Right ventricle myocardium inferior (tissue), 1 donor: ENCODE measurements at regions not wholly inside any gene's neighbourhood (a gene's known extent, or its start where the extent isn't known, plus 50 kb on each side); places are given as distances from the start of the nearest gene placed in this dataset.
A peak's percentile ranks its signal among the peaks of the same experiment; 100 is the strongest.

Experiments
- ATAC-seq: fragments of 200-7000 bp; cut with Tn5 transposase; one replicate; pipeline ENCODE4 v1.9.1; 2020; ENCODE audit warnings: mild to moderate bottlenecking, moderate library complexity
- DNase-seq: peaks from one replicate; pipeline ENCODE4 v3.0.0; 2021; ENCODE audit errors: missing footprints
- intact Hi-C: fragments of 100-400 bp; cut with DNase I; formaldehyde crosslinking; loops from one replicate; pipeline ENCODE4 v1.11.0; 2022
- donor health status: DM: no; HTN: yes; CAD: no; lungs with severe emphysema.

DNA sequence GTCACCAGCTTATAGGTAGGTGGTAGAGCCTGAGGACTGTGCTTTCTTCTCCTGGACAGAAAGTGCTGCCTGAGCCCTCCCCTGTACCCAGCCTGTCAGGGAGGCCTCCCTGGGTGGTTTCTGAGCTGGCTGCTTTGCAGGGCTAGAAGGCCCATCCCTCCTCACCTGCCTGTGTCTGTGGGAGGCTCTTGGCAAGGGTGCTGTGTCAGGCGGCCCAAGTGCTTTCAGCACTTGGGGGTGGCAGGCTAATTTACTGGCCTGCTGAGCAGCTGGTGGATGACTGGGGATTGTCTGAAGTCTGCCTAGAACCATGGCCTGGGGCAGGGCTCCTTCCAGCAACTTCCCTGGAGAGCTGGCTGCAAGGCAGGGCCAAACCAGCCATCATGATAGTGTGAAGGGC, 139.0 kb upstream of the NAV2 start:
- DNase-seq, result no peak

GRCh38 chr11:19571906-19572305, 140.7 kb upstream of the NAV2 start:
- intact Hi-C loops, result loop anchor here (10.0 kb wide), 1 partner anchor 543 kb away; no protein-coding TSS in a partner anchor
- DNase-seq (no peak), ATAC-seq (no peak)

More for the DNA sequence above, 139.0 kb upstream of the NAV2 start:
- intact Hi-C loops, result loop anchor here (1.0 to 10.0 kb wide), 2 partner anchors 125 to 541 kb away; no protein-coding TSS in a partner anchor
- ATAC-seq, result peak; percentile 85

GRCh38 chr11:19570889-19571288, 141.7 kb upstream of the NAV2 start:
- ATAC-seq (no peak), DNase-seq (no peak)
- intact Hi-C loops, result loop anchor here (10.0 kb wide), 1 partner anchor 544 kb away; no protein-coding TSS in a partner anchor

- no peak for DNase-seq
- ATAC-seq, result no peak
- intact Hi-C loops, result no loop called here
Observed at GRCh38 chr11:19567996-19568395, 144.6 kb upstream of the NAV2 start.

DNA sequence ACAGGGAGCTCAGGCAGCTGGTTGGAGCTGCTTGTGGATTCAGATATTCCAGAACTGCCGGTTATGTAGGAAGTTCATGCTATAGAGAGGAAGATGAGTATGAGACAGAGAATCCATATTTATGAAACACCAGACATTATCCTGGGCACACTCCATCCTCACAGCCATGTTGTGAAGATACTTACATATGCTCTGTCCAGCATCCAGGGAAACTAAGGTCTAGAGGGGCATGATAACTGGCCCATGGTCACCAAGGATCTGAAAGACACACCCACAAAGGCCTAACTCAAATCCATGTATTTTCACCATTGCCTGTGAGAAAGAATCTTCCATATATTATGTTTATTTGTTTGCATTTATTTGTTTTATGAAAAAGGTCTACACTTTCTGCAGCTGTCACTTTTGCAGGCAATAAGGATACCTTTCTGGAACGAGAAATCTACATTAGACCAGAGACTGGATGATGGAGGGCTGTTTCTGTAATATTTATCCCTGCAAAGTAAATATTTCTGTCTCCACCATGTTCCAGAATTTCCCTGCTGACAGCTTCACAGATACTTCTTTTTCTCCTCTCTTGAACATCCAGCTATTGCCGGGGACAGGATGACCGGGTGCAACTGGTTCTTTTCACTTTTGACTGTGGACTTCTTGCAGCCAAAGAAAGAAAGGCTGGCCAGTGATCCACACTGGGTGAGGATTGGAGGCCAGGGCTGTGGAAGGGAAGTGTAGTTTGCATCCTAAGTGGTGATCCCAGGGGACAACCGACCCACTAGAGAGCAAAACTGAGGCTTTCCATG, 145.9 kb upstream of the NAV2 start:
- intact Hi-C loops, result no loop called here
- ATAC-seq (no peak), DNase-seq (no peak)

DNA sequence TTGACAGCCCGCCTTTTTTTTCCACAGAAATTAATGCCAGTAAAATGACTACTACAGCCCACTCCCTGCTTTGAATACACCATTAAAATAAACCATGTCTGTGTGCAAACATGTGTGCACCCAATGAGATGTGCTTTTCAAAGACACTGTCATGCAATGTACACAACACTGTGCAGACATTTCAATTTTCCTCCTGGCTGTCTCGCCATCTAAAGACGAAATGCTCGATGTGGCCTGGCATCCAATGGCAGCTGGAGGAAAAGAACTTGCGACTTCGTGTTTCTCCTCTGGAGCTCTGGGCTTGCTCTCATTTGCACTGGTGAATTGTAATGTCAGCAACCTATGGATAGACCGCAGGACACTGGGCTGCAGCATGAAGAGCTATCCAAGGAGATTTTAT, 147.0 kb upstream of the NAV2 start:
- DNase-seq, result no peak
- intact Hi-C loops, result loop anchor here (2.0 kb wide), 1 partner anchor 235 kb away; no protein-coding TSS in a partner anchor
- no peak for ATAC-seq

DNA sequence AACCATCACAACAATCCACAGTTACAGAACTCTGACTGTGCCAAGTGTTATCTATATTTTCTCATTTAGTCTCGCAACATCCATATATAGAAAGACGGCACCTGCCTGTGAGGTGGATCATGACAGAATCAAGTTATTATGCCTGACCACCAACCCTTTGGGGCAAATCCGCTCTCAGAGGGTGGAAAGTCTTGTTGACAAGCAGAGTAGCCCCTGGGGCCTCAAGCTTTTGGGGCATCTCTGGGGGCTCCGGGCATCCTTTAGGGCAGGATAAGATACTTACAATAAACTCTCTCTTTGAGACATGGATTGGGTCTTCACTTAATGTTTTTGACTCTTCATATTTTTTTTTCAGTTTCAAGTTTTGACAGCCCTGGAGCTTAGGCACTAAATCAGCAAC, 150.5 kb upstream of the NAV2 start:
- DNase-seq, result no peak
- intact Hi-C loops, result loop anchor here (2.0 to 5.0 kb wide), 2 partner anchors 247 to 570 kb away; no protein-coding TSS in a partner anchor
- ATAC-seq, result no peak

GRCh38 chr11:19561011-19561410, 151.6 kb upstream of the NAV2 start:
- intact Hi-C loops, result loop anchor here (5.0 kb wide), 1 partner anchor 571 kb away; no protein-coding TSS in a partner anchor
- no peak for DNase-seq
- no peak for ATAC-seq

DNA sequence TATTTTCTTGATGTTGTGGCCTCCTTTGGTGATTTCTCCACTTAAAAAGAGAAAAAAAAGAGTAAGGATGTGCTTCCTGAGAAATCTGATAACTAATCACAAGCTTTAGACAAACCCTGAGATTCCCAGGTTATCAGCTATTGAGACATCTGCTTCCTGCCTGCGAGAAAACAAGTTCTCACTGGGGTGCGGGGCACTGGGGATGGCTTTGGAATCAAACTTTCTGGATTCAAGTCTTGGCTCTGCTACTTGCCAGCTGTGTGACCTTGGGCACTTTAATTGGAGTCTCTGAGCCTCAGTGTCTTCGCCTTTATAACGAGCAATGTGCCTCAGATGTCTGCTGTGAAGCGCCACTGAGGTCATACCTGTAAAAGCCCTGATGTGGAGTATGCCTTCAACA, 152.5 kb upstream of the NAV2 start:
- DNase-seq, result no peak
- intact Hi-C loops, result loop anchor here (5.0 kb wide), 1 partner anchor 572 kb away; no protein-coding TSS in a partner anchor
- ATAC-seq, result no peak

- DNase-seq (no peak), ATAC-seq (no peak)
- intact Hi-C loops, result loop anchor here (5.0 kb wide), 1 partner anchor 573 kb away; no protein-coding TSS in a partner anchor
Observed at GRCh38 chr11:19559746-19560145, 152.9 kb upstream of the NAV2 start.

DNA sequence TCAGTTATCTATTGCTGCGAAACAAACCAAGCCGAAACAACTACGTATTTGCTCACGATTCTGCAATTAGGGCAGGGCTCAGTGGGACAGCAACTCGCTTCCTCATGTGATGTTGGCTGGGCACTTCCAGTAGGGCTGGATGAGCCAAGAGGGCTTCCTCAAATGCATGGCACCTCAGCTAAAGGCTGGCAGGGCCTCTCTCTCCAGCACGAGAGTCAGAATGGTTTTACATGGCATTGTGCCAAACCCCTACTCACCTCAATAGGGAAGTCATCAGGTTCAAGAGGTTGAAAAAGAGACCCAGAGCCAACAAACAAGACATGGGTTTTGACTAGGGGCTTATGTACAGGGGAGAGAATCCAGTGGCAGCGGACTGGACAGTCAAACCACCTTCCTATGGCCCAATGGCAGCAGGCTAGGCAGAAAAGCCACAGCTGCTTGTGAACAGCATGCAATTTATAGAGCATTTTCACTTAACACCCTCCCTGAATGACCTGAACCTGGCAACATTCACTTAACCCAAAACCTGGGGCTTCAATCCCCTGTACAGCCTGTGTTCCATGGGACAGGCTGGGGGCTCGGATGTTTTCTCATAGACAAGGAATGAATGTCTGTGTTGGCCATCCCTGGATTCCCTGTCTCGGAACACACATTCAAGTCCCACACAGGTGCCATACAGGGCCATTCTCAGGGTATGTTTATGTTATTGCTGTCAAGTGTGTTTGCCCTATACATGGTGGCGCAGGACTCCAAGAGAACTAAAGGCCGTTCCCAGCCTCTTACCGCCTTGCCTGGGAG, 154.2 kb upstream of the NAV2 start:
- ATAC-seq (no peak), DNase-seq (no peak)
- intact Hi-C loops, result no loop called here

GRCh38 chr11:19557720-19558140, 154.9 kb upstream of the NAV2 start:
- ATAC-seq (peak; percentile 75), DNase-seq (peak; percentile 82)
- intact Hi-C loops, result loop anchor here (2.0 kb wide), 1 partner anchor 345 kb away; no protein-coding TSS in a partner anchor

- ATAC-seq (no peak), DNase-seq (no peak)
- intact Hi-C loops, result loop anchor here (2.0 kb wide), 1 partner anchor 346 kb away; no protein-coding TSS in a partner anchor
Observed at GRCh38 chr11:19557185-19557584, 155.5 kb upstream of the NAV2 start.

DNA sequence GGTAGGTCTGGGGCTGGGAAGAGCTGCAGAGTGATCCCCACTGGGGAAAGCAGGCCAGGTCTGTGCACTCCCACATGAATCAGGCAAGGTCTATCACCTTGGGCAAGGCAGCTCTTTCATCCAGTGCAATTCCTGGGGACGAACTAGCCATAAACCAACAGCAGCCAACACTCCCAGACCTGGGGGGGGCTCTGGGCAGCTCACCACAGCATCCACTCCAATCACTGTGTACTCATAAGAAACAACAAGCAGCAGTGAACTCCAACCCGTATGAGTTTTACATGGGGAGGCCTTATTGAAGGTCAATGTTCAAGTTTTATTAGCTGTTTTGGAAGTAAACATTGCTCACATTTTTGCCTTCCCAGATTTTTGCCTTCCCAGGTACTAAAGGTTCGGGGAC, 157.4 kb upstream of the NAV2 start:
- DNase-seq, result no peak
- no peak for ATAC-seq
- intact Hi-C loops, result no loop called here

DNA sequence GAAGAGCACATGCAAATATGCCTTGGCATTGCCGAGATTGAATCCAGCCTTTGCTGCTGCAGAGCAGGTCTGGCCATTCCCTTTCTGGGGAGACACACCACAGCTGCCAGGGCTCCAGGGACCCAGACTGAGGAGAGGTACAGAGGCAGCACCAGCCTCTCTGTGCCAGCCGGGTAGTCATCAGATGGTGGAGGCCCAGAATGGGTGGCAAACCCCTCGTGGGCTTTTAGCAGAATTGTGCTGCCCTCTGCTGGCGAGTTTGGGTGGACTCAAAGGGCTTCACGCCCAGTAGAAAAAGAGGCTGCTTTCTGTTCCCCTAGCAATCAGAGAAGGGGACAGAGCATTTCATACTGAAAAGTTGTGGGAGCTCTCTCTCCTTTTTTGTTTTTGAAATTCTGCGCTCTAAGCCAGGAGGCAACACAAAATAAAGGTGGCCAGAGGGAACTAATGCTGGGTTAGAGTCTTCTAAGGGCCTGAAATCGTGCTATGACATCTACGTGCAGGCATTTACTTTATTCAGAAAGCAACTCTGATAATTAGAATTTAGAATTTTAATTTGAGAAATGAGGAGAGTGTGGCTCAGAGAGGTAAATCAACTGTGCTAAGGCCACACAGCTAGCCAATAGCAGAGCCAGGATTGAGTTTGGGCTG, 158.8 kb upstream of the NAV2 start:
- DNase-seq (no peak), ATAC-seq (peak; percentile 75)
- intact Hi-C loops, result loop anchor here (1.0 to 5.0 kb wide), 5 partner anchors 227 to 483 kb away; no protein-coding TSS in a partner anchor

GRCh38 chr11:19552656-19553260, 159.9 kb upstream of the NAV2 start:
- no peak for ATAC-seq
- DNase-seq, result no peak
- intact Hi-C loops, result loop anchor here (1.0 to 5.0 kb wide), 5 partner anchors 225 to 481 kb away; no protein-coding TSS in a partner anchor

DNA sequence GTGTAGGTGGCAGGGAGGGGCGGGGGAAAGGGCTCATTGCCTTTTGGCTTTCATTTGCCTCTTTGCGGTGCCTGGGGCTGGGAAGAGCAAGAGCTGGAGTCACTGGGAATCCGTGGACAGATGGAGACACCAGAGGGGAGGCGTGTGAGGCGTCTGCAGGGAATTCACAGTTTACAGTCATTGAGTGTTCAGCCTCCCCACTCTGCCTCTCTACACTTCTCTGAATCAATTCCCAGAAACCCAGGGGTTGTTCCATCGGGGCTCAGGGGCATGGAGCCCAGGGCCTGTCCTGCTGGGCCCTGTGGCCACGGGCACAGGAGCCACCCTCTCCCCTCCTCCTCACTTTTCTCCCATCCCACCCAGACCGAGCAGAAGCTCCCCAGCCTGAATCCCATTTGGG, 160.5 kb upstream of the NAV2 start:
- DNase-seq (no peak), ATAC-seq (no peak)
- intact Hi-C loops, result loop anchor here (2.0 to 5.0 kb wide), 3 partner anchors 225 to 387 kb away; no protein-coding TSS in a partner anchor

- ATAC-seq (no peak), DNase-seq (no peak)
- intact Hi-C loops, result loop anchor here (5.0 kb wide), 2 partner anchors 224 to 284 kb away; no protein-coding TSS in a partner anchor
Observed at GRCh38 chr11:19551457-19551856, 161.2 kb upstream of the NAV2 start.
